ENCODE measurements at regions not wholly inside any gene's neighbourhood (a gene's known extent, or its start where the extent isn't known, plus 50 kb on each side); places are given as distances from the start of the nearest gene placed in this dataset.
A peak's percentile ranks its signal among the peaks of the same experiment; 100 is the strongest.
"Not testable (repeated sequence)": the region's sequence is repeated elsewhere in the genome, so short reads cannot be mapped to it uniquely, and the experiment has no call there.

GRCh38 chr17:46460129-46460528 lies 52.1 kb upstream of the LRRC37A2 start:
- ATAC-seq; DNase-seq; intact Hi-C loops (cut with micrococcal nuclease): not testable (repeated sequence)

- DNase-seq; intact Hi-C loops (cut with micrococcal nuclease); ATAC-seq: not testable (repeated sequence)
These were observed 57.2 kb upstream of the LRRC37A2 start for GRCh38 chr17:46455069-46455468.

GRCh38 chr17:46454572-46454971 lies 57.7 kb upstream of the LRRC37A2 start:
- intact Hi-C loops (cut with micrococcal nuclease); ATAC-seq; DNase-seq: not testable (repeated sequence)

DNA sequence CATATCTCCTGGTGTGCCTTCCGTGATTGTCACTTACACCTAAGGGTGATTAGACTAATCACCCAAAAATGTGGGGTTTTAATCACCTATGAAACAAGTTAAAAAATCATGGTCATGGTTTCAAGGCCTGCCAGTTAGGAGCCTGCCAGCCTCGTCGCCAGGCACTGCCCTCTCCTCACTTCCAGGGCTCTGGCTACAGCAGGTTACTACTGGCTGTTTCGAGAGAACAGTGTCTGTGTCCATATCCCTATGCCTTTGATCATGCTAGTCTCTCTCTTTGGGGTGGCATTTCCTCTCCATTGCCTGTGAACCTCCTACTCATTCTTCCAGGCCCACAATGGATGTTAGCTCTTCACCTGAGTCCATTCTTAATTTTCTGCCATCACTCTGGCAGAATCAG lies 59.2 kb upstream of the LRRC37A2 start:
- DNase-seq; intact Hi-C loops (cut with micrococcal nuclease); ATAC-seq: not testable (repeated sequence)

GRCh38 chr17:46445849-46446248 lies 66.4 kb upstream of the LRRC37A2 start:
- DNase-seq; intact Hi-C loops (cut with micrococcal nuclease); ATAC-seq: not testable (repeated sequence)

DNA sequence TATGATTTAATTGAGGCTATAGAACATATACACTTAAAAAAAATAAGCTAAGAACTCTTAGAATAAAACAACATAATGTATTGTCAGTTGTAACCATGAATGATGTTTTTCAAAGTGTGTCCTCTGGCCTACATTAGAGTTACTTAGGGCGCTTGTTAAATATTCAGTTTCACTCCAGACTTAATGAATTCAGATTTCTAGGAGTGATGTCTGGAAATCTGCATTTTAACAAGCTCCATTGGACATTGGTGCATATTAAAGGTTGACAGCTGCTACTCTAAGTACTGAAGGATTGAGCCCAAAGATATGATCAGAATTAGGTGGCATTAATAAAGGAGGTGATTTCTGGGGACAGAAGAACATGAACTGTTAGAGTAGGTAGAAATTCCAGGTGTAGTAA lies 66.9 kb upstream of the LRRC37A2 start:
- DNase-seq; ATAC-seq; intact Hi-C loops (cut with micrococcal nuclease): not testable (repeated sequence)

- DNase-seq; intact Hi-C loops (cut with micrococcal nuclease); ATAC-seq: not testable (repeated sequence)
These were observed 70.1 kb upstream of the LRRC37A2 start for GRCh38 chr17:46442153-46442552.

DNA sequence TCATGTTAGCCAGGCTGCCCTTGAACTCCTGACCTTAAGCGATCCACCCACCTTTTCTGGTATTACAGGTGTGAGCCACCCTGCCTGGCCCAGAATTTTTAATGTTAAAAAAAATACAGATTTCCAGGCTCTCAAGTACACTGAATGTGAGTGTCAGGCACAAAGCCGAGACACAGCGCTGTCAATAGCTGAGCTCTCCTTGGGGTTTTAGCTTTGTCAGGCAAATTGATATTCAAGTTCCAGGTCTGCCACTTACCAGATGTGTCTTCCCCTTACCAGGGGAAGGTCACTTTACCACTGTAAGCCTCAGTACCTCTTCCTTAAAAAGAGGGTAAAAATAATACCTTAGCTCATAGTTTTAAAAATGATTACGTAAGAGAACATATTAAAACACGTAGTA lies 71.6 kb upstream of the LRRC37A2 start:
- intact Hi-C loops (cut with micrococcal nuclease); DNase-seq; ATAC-seq: not testable (repeated sequence)

DNA sequence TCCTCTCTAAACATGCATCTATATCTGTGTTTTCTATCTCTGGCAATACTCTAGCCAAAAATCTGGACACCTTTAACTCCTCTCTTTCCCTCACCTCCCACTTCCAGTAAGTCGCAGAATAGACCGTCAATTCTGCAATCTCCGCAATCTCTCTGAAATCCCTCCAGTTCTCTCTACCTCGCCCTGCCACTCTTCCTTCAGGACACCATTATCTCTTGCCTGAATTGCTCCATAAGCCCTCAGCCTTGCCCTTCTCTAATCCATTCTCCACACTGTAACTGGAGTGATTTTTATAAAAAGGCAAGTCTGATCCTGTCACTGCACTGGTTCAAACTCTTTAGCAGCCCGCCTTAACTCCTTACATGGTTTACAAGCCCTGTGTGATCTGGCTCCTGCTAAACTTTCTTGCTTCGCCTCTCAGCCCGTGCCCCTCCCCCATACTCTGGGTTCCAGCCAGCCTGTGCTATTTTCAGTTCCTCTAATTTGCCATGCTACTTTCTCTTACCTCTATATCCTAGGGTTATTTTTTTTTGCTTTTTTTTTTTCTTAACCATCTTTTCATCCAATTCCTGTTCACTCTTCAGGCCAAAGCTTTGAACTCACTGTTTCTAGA lies 73.0 kb upstream of the ARL17B start:
- DNase-seq; intact Hi-C loops (cut with micrococcal nuclease): not testable (repeated sequence)
- ATAC-seq = peak; percentile 96

DNA sequence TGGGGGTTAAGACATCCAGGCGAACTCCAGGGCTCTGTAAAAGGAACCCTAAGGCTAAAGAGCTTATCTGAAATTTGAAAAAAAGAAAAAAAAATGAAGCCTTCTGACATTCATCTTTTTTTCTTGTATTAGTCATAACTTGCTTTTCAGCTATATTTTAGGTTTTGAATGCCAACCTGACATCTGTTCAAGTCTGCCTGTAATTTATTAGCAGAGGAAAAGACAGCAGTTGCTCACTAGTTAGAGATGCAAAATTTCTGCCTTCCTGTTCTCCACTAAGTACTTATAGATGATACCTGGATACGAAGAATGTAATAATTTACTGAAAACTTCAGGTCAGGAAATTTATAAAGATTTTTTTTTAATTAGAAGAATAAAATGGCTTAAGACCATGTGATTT lies 68.7 kb upstream of the ARL17B start:
- ATAC-seq; DNase-seq; intact Hi-C loops (cut with micrococcal nuclease): not testable (repeated sequence)

DNA sequence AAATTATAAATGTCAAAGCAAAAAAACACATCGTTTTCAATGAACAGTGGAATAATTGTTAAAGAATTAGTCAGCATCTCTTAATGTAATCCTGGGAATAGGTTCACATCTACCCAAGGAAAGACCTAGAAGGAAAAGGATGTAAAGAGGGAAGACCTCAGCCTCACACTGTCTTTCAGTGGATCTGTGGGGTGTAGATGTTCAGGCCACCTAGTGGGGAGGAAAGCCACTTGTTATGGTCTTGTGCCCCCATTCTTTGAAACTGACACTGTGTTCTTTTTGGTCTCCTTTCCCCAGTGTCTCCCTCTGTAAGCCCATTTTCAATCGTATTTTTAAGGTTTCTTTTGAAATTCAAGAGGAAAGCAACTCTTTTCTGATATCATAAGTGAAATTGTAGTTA lies 68.1 kb upstream of the ARL17B start:
- ATAC-seq; DNase-seq; intact Hi-C loops (cut with micrococcal nuclease): not testable (repeated sequence)

DNA sequence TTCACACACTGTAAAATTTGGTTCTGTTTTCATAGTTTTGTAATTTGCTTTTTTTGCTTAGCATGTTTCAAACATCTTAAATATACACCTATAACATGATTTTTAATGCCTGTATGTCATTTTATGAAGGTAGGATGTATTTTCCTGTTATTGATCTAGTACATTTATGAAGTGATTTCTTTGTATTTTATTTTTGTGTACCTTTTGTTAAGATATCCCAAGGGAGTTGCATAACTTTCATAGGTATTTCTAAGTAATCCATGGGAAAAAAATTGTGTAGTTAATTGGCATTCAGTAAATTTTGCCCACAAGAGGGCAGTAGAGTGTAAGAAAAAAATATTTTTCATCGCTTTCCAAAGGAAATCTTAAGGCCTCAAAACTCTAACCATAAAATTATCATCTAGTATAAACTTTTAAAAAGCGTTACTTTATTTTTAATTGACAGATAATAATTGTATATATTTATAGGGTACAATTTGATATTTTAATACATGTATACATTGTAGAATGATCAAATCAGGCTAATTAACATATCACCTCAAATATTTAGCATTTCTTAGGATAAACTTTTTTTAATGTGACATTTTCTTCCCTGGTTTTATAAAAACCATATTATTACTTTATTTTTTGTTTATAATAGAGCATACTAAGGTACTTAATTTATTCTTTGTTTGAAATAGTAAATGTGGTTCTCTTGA lies 62.8 kb upstream of the ARL17B start:
- DNase-seq; ATAC-seq; intact Hi-C loops (cut with micrococcal nuclease): not testable (repeated sequence)

GRCh38 chr17:46417907-46418306 lies 56.3 kb upstream of the ARL17B start:
- DNase-seq; intact Hi-C loops (cut with micrococcal nuclease); ATAC-seq: not testable (repeated sequence)

- DNase-seq; intact Hi-C loops (cut with micrococcal nuclease); ATAC-seq: not testable (repeated sequence)
These were observed 55.7 kb upstream of the ARL17B start for GRCh38 chr17:46417261-46417660.

GRCh38 chr17:46414559-46414958 lies 53.0 kb upstream of the ARL17B start:
- DNase-seq; intact Hi-C loops (cut with micrococcal nuclease): not testable (repeated sequence)
- peak; percentile 65 for ATAC-seq

- ATAC-seq; intact Hi-C loops (cut with micrococcal nuclease); DNase-seq: not testable (repeated sequence)
These were observed 50.6 kb upstream of the ARL17B start for GRCh38 chr17:46412156-46412555.

DNA sequence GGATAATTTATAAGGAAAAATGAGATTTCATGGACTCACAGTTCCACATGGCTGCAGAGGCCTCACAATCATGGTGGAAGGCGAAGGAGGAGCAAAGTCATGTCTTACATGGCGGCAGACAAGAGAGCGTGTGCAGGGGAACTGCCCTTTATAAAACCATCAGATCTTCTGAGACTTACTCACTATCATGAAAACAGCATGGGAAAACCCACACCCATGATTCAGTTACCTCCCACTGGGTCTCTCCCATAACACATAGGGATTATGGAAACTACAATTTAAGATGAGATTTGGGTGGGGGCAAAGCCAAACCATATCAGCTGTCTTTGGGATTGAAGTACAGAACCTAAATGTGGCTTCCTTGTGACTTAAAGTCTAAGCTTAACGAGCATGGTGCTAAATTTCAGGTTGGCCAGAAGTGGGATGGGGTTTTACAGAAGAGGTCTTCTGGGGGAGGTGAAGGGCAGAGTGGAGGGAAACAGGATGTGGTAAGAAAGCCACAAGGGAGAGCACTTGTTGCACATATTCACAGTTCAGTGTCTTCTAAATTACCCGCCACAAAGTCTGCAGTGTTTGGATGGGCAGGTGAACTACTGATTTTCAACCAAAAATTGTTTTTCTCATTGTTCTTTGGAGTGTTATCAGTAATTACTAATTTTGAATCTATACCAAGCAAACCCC lies 49.7 kb upstream of the ARL17B start:
- DNase-seq; intact Hi-C loops (cut with micrococcal nuclease); ATAC-seq: not testable (repeated sequence)

Data from left ventricle myocardium superior (tissue), 1 donor.